ENCODE measurements at regions not wholly inside any gene's neighbourhood (a gene's known extent, or its start where the extent isn't known, plus 50 kb on each side); places are given as distances from the start of the nearest gene placed in this dataset.

DNA sequence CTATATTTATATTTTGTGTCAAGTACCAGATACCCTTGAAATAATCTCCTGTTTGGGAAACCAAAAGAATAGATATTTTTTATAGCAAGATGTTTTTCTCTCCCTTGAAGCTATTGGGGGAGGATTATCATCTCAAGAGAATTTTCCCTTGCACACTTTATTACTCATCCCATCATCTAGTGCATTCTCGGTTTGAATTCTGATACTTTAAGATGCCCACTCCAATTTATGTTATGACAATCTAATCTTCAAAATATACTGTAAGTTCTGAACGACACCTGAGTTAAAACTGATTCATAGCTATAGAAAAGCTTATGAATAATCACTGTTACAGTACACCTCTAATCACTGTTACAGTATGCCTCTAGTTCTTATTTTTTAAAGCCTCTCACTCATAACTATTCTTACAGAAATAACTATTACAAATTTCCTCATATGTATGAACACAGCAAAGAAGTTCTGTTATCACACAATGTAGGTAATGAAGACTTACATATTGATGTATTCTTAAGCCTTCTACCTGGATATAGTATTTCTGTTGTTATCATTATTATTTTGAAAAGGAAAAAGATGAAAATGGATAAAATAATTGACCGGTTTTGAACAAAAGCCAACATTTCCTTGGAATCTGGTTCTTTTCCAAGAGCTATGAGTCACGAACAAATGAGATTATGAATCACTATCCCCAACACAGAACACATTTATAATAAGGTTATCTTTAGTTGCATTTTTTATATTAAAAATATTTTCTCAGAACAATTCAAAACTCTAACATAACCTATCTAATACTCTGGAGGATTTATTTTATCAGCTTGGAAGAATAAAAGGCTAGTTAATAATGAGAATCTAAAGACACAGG lies 72.3 kb upstream of the FAM13C start (continued):
- TF ChIP-seq HDAC2 (IDR thresholded peaks at IDR 0.05; ENCODE audit: borderline replicate concordance in 1 of 2, low read depth in 2 of 2, low read length in 2 of 2) (no peak), SUZ12 (IDR thresholded peaks at IDR 0.05; ENCODE audit: low read length) (no peak), TBP (IDR thresholded peaks at IDR 0.05; ENCODE audit: low read depth, low read length) (no peak), POLR2AphosphoS5 (IDR thresholded peaks at IDR 0.05; ENCODE audit: low read depth, low read length) (no peak), CTBP2 (IDR thresholded peaks at IDR 0.05; ENCODE audit: borderline replicate concordance, insufficient read depth, insufficient read length, low read length) (no peak)
